Epithelial cell of proximal tubule (primary cell): ENCODE measurements at regions not wholly inside any gene's neighbourhood (a gene's known extent, or its start where the extent isn't known, plus 50 kb on each side); places are given as distances from the start of the nearest gene placed in this dataset.

Experiments used
- DNase-seq: peaks from one replicate; pipeline ENCODE4 v3.0.0-alpha.2; 2011; ENCODE audit warnings: low read depth
- H3K4me3 ChIP-seq: 2 replicates; pipeline ENCODE4 v1.5.1; 2011; ENCODE audit warnings: low read depth, mild to moderate bottlenecking, low read length
- TF ChIP-seq, protein P1 (sequence below): conservative IDR thresholded peaks from 2 replicates; pipeline ENCODE4 v1.5.1; 2012; ENCODE audit warnings: low read depth, mild to moderate bottlenecking, low read length

DNA sequence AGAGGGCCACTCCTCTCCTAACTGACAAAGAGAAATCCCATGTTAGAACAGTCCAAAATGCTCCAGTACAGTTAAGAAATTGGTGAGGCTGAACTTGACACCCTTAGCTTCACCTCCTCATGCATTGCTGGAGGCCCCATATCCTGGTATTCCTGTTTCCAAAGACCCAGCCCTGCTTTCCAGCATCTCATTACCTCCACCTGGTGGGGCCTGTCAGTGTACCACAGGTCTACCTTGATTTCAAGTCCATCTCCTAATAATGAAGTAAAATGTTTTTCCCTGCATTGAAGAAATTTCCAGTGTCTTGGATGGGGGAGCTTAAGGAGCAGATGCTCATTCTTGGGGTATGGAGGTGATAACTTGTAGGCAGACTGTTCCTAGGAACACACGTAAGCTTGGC lies 70.6 kb upstream of the S1PR3 start:
- no peak overlapping the region for H3K4me3 ChIP-seq
- TF ChIP-seq, protein P1, sequence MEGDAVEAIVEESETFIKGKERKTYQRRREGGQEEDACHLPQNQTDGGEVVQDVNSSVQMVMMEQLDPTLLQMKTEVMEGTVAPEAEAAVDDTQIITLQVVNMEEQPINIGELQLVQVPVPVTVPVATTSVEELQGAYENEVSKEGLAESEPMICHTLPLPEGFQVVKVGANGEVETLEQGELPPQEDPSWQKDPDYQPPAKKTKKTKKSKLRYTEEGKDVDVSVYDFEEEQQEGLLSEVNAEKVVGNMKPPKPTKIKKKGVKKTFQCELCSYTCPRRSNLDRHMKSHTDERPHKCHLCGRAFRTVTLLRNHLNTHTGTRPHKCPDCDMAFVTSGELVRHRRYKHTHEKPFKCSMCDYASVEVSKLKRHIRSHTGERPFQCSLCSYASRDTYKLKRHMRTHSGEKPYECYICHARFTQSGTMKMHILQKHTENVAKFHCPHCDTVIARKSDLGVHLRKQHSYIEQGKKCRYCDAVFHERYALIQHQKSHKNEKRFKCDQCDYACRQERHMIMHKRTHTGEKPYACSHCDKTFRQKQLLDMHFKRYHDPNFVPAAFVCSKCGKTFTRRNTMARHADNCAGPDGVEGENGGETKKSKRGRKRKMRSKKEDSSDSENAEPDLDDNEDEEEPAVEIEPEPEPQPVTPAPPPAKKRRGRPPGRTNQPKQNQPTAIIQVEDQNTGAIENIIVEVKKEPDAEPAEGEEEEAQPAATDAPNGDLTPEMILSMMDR = peak; percentile 40
- no peak for DNase-seq

DNA sequence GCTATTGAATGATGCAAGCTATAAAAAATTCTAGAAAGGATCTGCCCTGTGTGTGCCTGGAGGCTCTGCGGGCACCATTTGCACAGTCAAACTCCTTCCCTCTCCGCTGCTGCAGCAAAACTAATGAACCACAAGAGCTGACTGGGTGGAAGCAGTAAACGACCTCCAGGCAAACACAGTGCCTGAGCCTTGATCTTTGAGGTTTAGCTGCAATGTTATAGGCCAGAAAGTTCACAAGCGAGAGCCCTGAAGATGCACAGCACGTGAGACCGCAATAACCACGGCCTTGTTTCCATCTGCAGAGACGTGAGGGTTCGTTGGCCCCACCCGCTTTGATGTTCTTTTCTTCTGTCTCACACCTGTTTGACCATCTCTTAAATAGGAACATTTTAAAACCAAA lies 69.2 kb upstream of the S1PR3 start:
- TF ChIP-seq, protein P1 = no peak
- DNase-seq = no peak
- no peak overlapping the region for H3K4me3 ChIP-seq

DNA sequence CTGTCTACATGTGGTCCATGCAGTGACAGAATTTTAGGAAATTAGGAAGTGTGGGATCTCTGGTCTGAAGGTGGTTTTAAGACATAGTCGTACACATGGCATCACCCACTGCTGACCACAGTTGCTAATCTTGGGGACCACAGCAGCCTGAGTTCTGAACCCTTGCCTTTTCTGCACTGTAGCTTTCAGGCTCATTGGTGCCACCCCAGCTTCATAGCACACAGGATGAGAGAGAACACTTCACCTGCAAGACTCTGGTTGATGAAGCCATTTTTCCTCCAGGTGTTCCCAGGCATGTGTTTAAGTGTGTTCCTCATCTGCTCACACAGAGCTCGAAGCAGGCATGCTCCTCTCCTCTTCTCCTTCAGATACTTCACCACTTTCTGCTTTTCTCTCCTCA lies 68.2 kb upstream of the S1PR3 start:
- no peak overlapping the region for H3K4me3 ChIP-seq
- DNase-seq = no peak
- TF ChIP-seq, protein P1 = no peak

DNA sequence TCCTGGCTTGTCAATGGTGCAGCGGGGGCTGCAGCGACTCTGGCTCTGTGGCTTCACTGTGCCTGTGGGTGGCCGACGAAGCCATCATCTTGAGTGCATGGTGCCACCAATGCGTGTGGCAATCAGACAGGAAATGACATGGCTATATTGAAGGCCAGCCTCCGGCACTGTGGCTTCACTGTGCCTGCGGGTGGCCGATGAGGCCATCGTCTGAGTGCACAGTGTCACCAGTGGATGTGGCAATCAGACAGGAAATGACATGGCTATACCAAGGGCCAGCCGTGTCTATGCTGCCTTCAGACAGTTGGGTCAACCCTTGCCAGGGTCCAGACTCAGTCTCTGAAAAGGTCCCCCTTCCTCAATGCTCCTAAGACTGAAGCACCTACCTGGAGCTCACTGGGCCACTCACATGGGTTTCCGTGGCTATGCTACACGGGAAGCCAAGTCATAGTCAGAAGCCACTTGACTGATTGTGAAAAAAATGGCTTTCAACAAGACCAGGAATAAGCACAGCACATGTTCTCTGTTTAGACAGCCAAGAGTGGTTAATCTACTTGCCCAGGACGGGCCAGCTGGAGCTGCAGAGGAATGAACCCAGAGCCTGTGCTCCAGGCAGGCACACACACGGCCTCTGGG lies 67.5 kb upstream of the S1PR3 start:
- TF ChIP-seq, protein P1 = no peak
- no peak for DNase-seq
- H3K4me3 ChIP-seq = no peak overlapping the region

DNA sequence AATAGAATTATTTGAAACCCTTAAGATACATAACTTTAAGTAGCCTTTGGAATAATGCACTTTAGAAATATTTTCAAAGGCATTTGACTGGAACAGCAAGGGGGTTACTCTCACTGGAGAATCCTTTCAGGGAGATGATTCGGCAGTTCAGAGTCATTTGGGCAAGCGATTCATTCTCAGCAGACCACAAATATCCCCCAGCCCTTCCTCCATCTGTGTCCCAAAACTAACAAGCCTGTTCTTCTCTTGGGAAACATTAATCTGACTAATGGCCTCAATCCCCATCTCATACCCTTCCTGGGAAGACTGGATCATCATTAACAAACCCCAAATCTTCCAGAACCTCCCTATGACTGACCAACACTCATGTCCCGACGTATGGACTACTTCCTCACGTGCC lies 65.8 kb upstream of the S1PR3 start:
- no peak for DNase-seq
- no peak overlapping the region for H3K4me3 ChIP-seq
- TF ChIP-seq, protein P1 = no peak

DNA sequence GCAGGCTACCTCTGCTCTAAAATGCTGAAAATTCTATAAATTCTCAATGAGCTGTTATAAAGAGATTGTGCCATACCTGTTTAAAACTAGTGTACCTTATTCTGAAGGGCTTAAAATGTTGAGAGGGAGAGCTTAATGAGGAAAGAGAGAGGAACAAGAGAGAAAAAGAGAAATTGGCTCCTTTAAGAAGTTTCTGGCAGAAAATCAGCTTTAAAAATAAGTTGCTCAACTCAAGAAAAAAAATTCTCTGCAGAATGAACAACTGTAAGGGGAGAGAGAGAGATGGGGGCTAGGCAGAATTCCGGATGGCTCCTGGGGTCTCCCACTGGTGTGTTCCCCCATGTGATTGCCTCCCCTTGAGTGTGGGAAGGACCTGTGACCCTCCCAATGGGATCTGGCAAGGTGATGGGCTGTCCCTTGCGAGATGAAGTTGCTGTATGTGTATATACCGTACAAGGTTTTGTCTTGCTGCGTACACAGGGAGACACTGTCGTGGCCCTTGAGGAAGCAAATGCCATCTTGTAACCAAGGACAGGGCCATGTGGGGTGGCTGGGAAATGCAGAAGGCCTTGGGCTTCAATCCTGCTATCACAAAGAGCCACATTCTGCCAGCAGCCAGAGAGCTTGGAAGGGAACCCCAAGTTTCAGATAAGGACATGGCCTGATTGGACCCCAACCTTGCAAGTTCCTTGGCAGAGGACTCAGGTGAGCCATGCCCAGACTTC lies 64.3 kb upstream of the S1PR3 start:
- TF ChIP-seq, protein P1 = no peak
- no peak for DNase-seq
- H3K4me3 ChIP-seq = no peak overlapping the region

DNA sequence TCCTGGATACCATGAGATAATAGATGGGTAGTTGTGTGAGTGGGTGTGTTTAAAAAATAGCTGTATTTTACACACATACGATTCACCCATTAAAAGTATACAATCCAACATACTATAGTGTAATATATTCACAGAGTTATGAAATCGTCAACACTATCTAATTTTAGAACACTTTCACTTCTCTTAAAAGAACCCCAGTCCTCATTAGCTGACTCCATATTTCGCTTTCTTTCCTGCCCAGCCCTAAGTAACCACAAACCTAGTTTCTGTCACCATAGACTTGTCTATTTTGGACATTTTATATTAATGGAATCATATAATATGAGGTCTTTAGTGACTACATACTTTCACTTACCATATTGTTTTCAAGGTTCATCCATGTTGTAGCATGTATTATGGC lies 63.8 kb upstream of the S1PR3 start:
- DNase-seq = no peak
- H3K4me3 ChIP-seq = no peak overlapping the region
- TF ChIP-seq, protein P1 = no peak
